ENCODE measurements at regions not wholly inside any gene's neighbourhood (a gene's known extent, or its start where the extent isn't known, plus 50 kb on each side); places are given as distances from the start of the nearest gene placed in this dataset.

DNA sequence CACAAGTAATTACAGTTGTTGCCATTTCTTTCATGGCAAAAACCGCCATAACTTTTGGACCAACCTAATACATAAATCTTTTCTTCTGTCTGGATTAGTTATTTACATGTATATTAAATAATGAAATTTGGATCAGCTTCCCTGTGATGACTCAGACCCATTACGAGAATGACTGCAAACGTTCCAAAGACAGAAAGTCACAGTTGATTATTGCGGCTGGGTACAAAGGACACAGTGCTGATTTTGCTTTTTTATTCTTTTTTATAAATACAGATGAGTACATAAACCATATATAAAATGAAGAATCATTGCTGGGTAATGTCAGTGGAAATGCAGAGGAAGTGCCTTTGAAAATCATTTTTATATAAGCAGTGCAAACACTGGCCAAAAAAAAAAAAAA, 126.2 kb downstream of the TWIST2 start:
- Histone ChIP-seq H3K36me3 (ENCODE audit: control insufficient read depth, insufficient read depth, low read length) (no peaks in the 10 kb centered on the region), H3K27me3 (ENCODE audit: control insufficient read depth, insufficient read depth, low read length) (no peaks in the 10 kb centered on the region), H3K4me3 (ENCODE audit: low read depth, low read length) (no peak overlapping the region)
- ChIA-PET POLR2A (no interaction called here), CTCF (interaction anchor here (1.0 to 2.6 kb wide), 5 partner anchors 9 to 617 kb away, joined by 3 to 7 read pairs (median 3); no protein-coding TSS in a partner anchor)
- TF ChIP-seq, protein P1, sequence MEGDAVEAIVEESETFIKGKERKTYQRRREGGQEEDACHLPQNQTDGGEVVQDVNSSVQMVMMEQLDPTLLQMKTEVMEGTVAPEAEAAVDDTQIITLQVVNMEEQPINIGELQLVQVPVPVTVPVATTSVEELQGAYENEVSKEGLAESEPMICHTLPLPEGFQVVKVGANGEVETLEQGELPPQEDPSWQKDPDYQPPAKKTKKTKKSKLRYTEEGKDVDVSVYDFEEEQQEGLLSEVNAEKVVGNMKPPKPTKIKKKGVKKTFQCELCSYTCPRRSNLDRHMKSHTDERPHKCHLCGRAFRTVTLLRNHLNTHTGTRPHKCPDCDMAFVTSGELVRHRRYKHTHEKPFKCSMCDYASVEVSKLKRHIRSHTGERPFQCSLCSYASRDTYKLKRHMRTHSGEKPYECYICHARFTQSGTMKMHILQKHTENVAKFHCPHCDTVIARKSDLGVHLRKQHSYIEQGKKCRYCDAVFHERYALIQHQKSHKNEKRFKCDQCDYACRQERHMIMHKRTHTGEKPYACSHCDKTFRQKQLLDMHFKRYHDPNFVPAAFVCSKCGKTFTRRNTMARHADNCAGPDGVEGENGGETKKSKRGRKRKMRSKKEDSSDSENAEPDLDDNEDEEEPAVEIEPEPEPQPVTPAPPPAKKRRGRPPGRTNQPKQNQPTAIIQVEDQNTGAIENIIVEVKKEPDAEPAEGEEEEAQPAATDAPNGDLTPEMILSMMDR (IDR thresholded peaks at IDR 0.05; ENCODE audit: insufficient read depth, low read depth, low read length), result no peak
- no peak for DNase-seq (ENCODE audit: low read depth)

DNA sequence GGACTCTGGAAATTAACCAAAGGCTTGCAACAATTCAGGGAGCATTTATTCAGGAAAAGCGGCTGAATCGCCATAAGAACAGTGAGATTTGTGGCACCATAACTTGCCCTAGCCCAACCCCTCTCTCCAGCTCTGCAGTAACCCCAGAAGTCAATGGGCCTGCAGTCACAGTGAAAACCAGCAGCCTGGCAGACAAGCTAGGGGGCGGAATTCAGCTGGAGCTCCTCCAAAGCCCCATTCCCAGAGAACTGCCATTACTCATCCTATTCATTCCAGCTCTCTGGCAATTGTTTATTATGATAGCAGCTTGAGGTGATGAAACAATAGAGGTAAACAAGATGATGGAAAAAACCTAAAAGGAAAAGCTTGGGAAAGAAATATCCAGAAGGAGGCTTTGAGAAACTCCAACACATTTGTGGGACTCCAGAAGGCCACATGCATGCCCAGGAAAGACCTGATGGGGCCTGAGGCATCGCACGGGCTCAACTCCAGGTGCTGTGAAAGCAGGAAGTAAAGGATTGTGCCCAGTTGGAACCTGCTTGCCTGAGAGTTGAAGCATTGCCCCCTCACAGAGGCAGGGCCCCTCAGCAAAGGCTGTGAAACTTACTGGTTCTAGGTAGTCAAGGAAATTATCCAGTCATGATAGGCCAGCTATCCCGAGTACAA, 126.7 kb downstream of the TWIST2 start:
- no peaks in the 10 kb centered on the region for H3K27me3 ChIP-seq (ENCODE audit: control insufficient read depth, insufficient read depth, low read length)
- ChIA-PET POLR2A (no interaction called here), CTCF (interaction anchor here (1.0 to 2.6 kb wide), 5 partner anchors 9 to 617 kb away, joined by 3 to 7 read pairs (median 3); no protein-coding TSS in a partner anchor)
- DNase-seq (ENCODE audit: low read depth), result peak; percentile 84
- H3K36me3 ChIP-seq (ENCODE audit: control insufficient read depth, insufficient read depth, low read length), result no peaks in the 10 kb centered on the region
- TF ChIP-seq, protein P1 (IDR thresholded peaks at IDR 0.05; ENCODE audit: insufficient read depth, low read depth, low read length), result peak; percentile 72
- no peak overlapping the region for H3K4me3 ChIP-seq (ENCODE audit: low read depth, low read length)

DNA sequence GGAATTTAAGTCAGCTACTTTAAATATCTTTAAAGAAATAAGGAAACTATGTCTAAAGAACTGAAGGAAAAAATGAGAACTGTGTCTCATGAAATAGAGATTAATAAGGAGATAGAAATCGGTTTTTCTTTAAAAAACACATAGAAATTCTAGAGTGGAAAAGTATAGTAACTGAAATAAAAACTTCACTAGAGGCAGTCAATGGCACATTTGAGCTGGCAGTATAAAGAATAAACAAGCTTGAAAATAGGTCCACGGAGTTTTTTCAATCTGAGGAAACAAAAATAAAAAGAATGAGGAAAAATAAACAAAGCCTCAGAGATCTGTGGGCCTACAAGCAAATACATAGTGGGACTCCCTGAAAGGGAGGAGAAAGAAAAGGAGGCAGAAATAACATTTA, 127.5 kb downstream of the TWIST2 start:
- ChIA-PET CTCF (interaction anchor here (1.3 to 2.6 kb wide), 2 partner anchors 8 to 9 kb away, joined by 3 to 7 read pairs; no protein-coding TSS in a partner anchor), POLR2A (no interaction called here)
- H3K27me3 ChIP-seq (ENCODE audit: control insufficient read depth, insufficient read depth, low read length), result no peaks in the 10 kb centered on the region
- no peaks in the 10 kb centered on the region for H3K36me3 ChIP-seq (ENCODE audit: control insufficient read depth, insufficient read depth, low read length)
- no peak overlapping the region for H3K4me3 ChIP-seq (ENCODE audit: low read depth, low read length)
- TF ChIP-seq, protein P1 (IDR thresholded peaks at IDR 0.05; ENCODE audit: insufficient read depth, low read depth, low read length), result no peak
- DNase-seq (ENCODE audit: low read depth), result no peak

DNA sequence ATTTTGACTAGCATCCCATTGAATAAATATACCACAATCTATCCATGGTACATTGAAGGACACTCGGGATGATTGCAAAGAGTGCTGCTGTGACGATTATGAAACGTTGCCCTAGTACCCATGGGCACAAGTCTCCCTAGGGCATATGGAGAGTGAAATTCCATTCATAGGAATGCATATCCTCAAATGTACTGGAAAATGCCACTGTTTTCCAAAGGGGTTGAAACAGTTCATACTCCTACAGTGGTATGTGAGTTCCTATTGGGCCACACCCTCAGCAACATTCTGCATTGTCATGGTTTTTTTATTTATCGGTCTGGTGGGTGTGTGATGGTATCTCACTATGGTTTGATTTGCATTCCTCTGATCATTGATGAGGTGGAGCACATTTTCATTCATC, 130.6 kb downstream of the TWIST2 start:
- ChIA-PET POLR2A (no interaction called here), CTCF (no interaction called here)
- TF ChIP-seq, protein P1 (IDR thresholded peaks at IDR 0.05; ENCODE audit: insufficient read depth, low read depth, low read length), result no peak
- Histone ChIP-seq H3K27me3 (ENCODE audit: control insufficient read depth, insufficient read depth, low read length) (no peaks in the 10 kb centered on the region), H3K4me3 (ENCODE audit: low read depth, low read length) (no peak overlapping the region), H3K36me3 (ENCODE audit: control insufficient read depth, insufficient read depth, low read length) (no peaks in the 10 kb centered on the region)
- DNase-seq (ENCODE audit: low read depth), result no peak

DNA sequence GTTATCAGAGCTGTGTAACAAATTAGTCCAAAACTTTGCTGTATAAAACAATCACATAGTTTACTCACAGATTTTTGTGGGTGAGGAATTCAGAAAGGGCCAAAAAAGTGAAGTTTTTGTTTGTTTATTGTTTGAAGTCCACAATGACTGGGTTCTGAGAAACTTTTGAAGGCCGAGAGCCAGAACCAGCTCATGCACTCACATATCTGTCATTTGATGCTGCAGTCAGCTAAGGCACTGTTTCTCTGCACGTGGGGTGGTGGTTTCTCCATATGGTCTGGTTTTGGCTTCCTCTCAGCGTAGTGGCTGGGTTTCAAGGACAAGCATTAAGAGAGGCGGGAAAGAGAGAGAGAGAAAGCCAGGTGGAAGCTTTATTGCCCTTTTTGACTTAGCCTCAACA, 131.8 kb downstream of the TWIST2 start:
- CTCF ChIA-PET, result no interaction called here
- no peak overlapping the region for H3K4me3 ChIP-seq (ENCODE audit: low read depth, low read length)
- no peaks in the 10 kb centered on the region for H3K36me3 ChIP-seq (ENCODE audit: control insufficient read depth, insufficient read depth, low read length)
- POLR2A ChIA-PET, result no interaction called here
- no peak for DNase-seq (ENCODE audit: low read depth)
- TF ChIP-seq, protein P1 (IDR thresholded peaks at IDR 0.05; ENCODE audit: insufficient read depth, low read depth, low read length), result no peak
- peaks cover 1% of the 10 kb centered on the region; the same call in 1 of the 2 replicates for H3K27me3 ChIP-seq (ENCODE audit: control insufficient read depth, insufficient read depth, low read length)

Data from BJ (cell line).